ENCODE measurements at regions not wholly inside any gene's neighbourhood (a gene's known extent, or its start where the extent isn't known, plus 50 kb on each side); places are given as distances from the start of the nearest gene placed in this dataset.

DNA sequence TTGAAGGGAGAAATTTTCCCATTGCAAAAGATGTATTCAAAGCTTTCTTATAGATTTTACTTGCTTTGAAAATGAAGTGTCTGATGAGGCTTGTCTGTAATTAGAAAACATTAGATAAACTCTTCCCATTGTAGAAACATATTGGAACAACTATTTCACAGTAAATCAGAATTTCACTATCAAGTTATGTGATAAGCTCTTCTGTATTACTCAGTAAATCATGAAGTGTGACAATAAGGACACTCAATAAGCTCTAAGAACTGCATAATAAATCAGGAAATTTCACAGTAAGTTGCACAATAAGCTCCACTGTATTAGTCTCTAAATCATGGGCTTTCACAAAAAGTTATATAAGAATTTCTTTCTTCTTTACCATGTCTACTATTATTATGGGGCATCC, 1546.6 kb downstream of the SLITRK5 start:
- TF ChIP-seq GATA3 (IDR thresholded peaks at IDR 0.05; ENCODE audit: low read depth, low read length) (no peak), GATA2 (IDR thresholded peaks at IDR 0.05; ENCODE audit: low read depth, low read length) (no peak)

- TF ChIP-seq GATA3 (IDR thresholded peaks at IDR 0.05; ENCODE audit: low read depth, low read length), result no peak
- no peak for TF ChIP-seq GATA2 (IDR thresholded peaks at IDR 0.05; ENCODE audit: low read depth, low read length)
These were observed 1550.5 kb downstream of the SLITRK5 start for GRCh38 chr13:89221557-89222158.

GRCh38 chr13:89227356-89227755, 1556.2 kb downstream of the SLITRK5 start:
- no peak for TF ChIP-seq GATA2 (IDR thresholded peaks at IDR 0.05; ENCODE audit: low read depth, low read length)
- no peak for TF ChIP-seq GATA3 (IDR thresholded peaks at IDR 0.05; ENCODE audit: low read depth, low read length)

GRCh38 chr13:89238496-89238895, 1567.3 kb downstream of the SLITRK5 start:
- TF ChIP-seq GATA2 (IDR thresholded peaks at IDR 0.05; ENCODE audit: low read depth, low read length), result no peak
- no peak for TF ChIP-seq GATA3 (IDR thresholded peaks at IDR 0.05; ENCODE audit: low read depth, low read length)

DNA sequence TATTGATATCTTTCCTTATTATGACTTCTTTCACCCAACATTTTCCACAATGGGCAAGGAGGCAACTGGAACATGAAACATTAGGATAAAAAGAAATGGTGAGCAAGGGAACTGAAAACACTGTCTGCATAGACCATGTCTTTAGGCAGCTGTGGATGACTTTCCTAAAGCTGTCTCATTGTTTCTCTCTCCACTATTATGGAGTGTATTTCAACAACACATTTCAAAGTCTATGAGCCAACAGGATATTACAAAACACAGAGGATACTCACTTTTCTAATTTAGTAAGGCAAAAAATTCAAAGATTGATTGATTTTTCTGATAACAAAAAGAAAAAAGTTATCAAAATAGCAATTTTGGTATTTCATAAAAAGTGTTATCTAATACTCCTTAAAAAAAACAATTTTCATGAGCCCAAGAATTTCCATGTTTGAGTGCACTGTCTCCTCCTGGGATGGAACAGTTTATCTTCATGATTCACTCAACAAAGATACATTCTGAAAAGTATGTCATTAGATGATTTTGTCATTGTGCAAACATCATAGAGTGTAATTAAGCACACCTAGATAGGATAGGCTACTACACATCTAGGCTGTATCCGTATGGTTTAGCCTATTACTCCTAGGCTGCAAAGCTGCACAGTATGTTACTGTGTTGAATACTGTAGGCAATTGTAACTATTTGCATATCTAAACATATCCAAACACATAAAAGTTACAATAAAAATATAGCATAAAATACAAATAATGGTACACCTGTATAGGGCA, 1568.4 kb downstream of the SLITRK5 start:
- TF ChIP-seq GATA3 (IDR thresholded peaks at IDR 0.05; ENCODE audit: low read depth, low read length), result no peak
- no peak for TF ChIP-seq GATA2 (IDR thresholded peaks at IDR 0.05; ENCODE audit: low read depth, low read length)

- TF ChIP-seq GATA3 (IDR thresholded peaks at IDR 0.05; ENCODE audit: low read depth, low read length) (no peak), GATA2 (IDR thresholded peaks at IDR 0.05; ENCODE audit: low read depth, low read length) (no peak)
These were observed 1584.8 kb downstream of the SLITRK5 start for GRCh38 chr13:89255844-89256406.

DNA sequence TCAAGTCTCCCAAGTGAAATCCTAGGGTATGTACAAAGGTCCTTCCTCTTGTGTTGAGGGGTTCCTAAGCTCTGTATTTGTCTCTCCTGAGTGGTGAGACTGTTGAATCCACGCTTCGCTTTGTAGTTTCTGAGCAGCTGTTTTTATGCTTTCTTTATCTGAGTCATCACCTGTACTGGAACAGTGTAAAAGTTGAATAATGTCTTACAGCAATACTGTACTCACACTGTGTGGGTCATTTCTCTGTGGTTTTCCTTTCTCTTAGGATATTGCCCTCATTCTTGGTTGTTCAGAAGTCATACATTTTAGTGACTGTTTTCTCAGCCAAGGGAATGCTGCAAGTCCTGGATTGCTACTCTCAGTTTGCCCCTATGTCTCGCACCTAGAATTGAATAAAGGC, 1596.6 kb downstream of the SLITRK5 start:
- TF ChIP-seq GATA3 (IDR thresholded peaks at IDR 0.05; ENCODE audit: low read depth, low read length) (no peak), GATA2 (IDR thresholded peaks at IDR 0.05; ENCODE audit: low read depth, low read length) (no peak)

- TF ChIP-seq GATA3 (IDR thresholded peaks at IDR 0.05; ENCODE audit: low read depth, low read length) (no peak), GATA2 (IDR thresholded peaks at IDR 0.05; ENCODE audit: low read depth, low read length) (no peak; the same call in 1 of the 2 replicates)
These were observed 1598.6 kb downstream of the SLITRK5 start for GRCh38 chr13:89269737-89270136.

DNA sequence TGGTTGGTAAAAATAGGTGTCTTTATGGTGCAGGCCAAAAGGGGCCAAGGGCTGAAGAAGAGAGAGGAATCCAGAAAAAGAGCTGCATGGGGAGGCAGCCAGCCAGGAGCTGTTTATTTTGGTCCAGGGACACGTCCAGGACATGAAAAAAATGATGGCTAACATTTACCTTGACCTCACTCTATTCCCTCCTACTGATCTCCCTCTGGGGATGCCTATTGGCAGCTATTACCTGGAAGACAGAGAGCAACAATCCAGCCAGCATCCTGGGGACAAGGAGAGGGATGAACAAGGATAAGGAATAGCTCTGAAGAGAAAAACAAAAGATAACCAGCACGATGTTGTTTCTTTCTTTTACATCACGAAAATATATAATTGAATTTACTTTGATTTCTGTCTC, 1599.6 kb downstream of the SLITRK5 start:
- TF ChIP-seq GATA3 (IDR thresholded peaks at IDR 0.05; ENCODE audit: low read depth, low read length), result no peak
- TF ChIP-seq GATA2 (IDR thresholded peaks at IDR 0.05; ENCODE audit: low read depth, low read length), result no peak

DNA sequence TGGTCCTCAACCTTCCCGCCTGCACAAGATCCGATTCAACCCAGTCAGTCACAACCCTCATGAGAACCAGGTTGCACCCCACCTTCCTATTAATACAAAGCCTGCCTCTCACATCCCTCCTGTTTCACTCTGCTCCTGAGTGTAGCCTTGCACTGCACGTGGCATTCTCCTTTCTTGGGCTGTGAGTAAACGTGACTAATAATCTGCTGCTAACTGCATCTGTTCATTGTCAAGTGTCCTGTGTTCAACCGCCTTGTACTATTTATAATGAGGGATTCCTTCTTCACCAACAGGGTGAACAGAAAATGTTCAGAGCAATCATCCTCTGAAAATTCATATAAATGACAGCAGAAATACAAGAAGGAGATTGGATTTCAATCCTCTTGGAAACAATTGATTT, 1608.2 kb downstream of the SLITRK5 start:
- TF ChIP-seq GATA2 (IDR thresholded peaks at IDR 0.05; ENCODE audit: low read depth, low read length) (no peak), GATA3 (IDR thresholded peaks at IDR 0.05; ENCODE audit: low read depth, low read length) (no peak)

DNA sequence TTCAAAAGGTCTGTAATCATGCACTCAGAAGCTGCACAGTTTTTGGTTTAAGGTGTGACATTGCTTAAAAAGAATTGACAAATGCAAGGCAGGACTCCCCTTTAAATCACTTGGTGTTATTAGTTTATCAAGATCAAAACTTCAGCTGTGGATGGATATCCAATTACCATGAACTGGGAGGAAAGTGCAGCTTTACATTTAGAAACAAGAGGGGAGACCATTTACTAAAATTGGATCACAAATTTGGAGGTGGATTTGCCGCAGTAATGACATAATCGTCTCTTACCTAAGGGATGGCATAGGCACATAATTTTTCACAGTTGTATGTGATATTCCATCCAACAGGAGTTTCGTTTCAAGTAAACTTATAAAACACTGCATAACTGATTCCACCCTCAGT, 1610.2 kb downstream of the SLITRK5 start:
- TF ChIP-seq GATA2 (IDR thresholded peaks at IDR 0.05; ENCODE audit: low read depth, low read length), result no peak

- no peak for TF ChIP-seq GATA3 (IDR thresholded peaks at IDR 0.05; ENCODE audit: low read depth, low read length)
- no peak for TF ChIP-seq GATA2 (IDR thresholded peaks at IDR 0.05; ENCODE audit: low read depth, low read length)
These were observed 1611.1 kb downstream of the SLITRK5 start for GRCh38 chr13:89282241-89282640.

DNA sequence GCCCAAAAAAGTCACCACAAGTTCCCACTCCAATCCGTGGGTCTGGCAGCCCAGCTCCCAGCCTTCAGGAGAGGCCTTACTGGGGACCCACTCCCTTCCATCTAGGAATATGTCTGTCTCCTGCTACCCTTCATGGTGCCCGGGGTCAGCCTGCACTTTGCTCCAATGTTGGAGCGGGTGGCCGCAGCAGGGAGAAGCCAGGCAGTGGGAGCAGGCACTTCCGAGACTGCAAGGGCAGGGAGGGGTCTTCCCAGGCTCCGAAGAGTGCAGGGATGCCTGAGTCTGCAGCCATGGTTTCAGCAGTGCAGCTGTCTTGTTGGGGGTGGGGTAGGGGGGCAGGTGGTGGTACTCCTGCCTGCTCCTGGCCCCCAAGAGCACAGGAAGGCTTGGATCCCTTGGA, 1616.2 kb downstream of the SLITRK5 start:
- TF ChIP-seq GATA3 (IDR thresholded peaks at IDR 0.05; ENCODE audit: low read depth, low read length), result no peak
- TF ChIP-seq GATA2 (IDR thresholded peaks at IDR 0.05; ENCODE audit: low read depth, low read length), result no peak

DNA sequence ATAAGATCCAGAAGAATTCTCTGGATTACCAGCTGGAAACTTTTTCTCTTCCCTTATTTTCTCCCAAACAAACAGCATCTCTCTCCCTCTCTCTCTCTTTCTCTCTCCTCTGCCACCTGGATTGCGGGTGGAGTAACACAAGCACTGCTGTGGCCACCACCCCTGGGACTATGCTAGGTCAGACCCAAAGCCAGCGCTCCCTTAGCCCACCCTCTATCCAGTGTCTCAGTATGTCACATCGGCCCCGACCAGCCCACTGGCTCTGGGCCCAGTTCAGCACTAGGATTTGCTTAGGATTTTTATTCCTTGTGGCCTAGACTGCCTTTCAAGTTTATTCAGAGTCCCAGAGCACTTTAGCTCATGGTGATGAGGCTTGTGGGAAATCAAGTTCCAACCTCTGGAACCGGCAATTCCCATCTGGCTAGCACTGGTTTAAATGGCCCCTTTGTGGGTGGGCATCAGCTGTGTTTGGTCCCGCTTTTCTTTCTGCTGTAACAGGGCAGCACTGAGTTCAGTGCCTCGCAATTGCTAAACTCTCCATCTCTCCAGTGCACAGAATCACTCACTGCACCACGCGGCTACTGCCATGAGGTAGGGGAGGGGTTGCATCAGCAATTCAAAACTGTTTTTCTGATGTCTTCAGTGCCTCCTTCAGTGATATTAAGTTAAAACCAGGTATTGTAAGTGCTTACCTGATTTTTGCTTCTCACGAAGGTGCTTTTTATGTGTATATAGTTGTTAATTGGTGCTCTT, 1623.1 kb downstream of the SLITRK5 start:
- TF ChIP-seq GATA2 (IDR thresholded peaks at IDR 0.05; ENCODE audit: low read depth, low read length), result no peak
- no peak for TF ChIP-seq GATA3 (IDR thresholded peaks at IDR 0.05; ENCODE audit: low read depth, low read length)

Measured in SH-SY5Y (cell line).